Motor neuron (in vitro differentiated cells): ENCODE measurements at regions not wholly inside any gene's neighbourhood (a gene's known extent, or its start where the extent isn't known, plus 50 kb on each side); places are given as distances from the start of the nearest gene placed in this dataset.
"Not testable (repeated sequence)": the region's sequence is repeated elsewhere in the genome, so short reads cannot be mapped to it uniquely, and the experiment has no call there.

Source experiments
- ATAC-seq, 8 experiments: fragments of 200-7000 bp; cut with Tn5 transposase; replicated peaks in 6 of 8; 2 replicates each; pipeline ENCODE4 v1.8.0; 2021; ENCODE audit warnings: mild to moderate bottlenecking in 8 of 8, moderate library complexity in 8 of 8
- H3K27ac ChIP-seq, 2 donors: fragments of 250-450 bp; sonication (Bioruptor Pico); 2 replicates each; pipeline ENCODE4 v1.9.0; 2021; ENCODE audit warnings: antibody characterized with exemption in 2 of 2, mild to moderate bottlenecking in 2 of 2, moderate library complexity in 1 of 2
- H3K4me1 ChIP-seq, 2 donors: fragments of 250-450 bp; sonication (Bioruptor Pico); replicated peaks in 1 of 2; 2 replicates each; pipeline ENCODE4 v1.6.1; 2021; ENCODE audit warnings: antibody characterized with exemption in 2 of 2, mild to moderate bottlenecking in 2 of 2, moderate library complexity in 1 of 2
- H3K4me3 ChIP-seq, 5 donors: fragments of 250-450 bp; sonication (Bioruptor Pico); 2 replicates each; pipeline ENCODE4 v1.9.0; 2021; ENCODE audit warnings: antibody characterized with exemption in 5 of 5, mild to moderate bottlenecking in 5 of 5, moderate library complexity in 4 of 5
- WGBS, 10 experiments: fragments of 450-650 bp; shearing (Covaris generic); methylation state at CpG; one replicate each; pipeline ENCODE4 v1.0.0; 2022; 5-methylcytosine and 5-hydroxymethylcytosine counted together
- in situ Hi-C, 9 experiments: fragments of 400-800 bp; cut with MboI; loops; one replicate each; pipeline ENCODE4 v1.15.0; 2021; ENCODE audit warnings: low sequenced_read_pairs in 9 of 9, low pct_unique_long_range_greater_than_20kb in 2 of 9; ENCODE audit not compliant: unreplicated experiment in 9 of 9

- no peaks in the 10 kb centered on the region for H3K4me1 ChIP-seq
- no peak for ATAC-seq
- H3K4me3 ChIP-seq = no peak overlapping the region
- WGBS, 10 experiments = 29 to 100% (median 62%) methylated on average over 2 to 4 of the region's 4 CpGs
- in situ Hi-C loops = no loop called here
- no peak overlapping the region for H3K27ac ChIP-seq
Measured at GRCh38 chr6:160804639-160805038, 102.6 kb downstream of the PLG start.

- Histone ChIP-seq H3K4me3 (no peak overlapping the region), H3K4me1 (peaks cover 0 to 7% of the 10 kb centered on the region in 2 donors), H3K27ac (no peak overlapping the region)
- 30 to 100% (median 75%) methylated on average over 1 to 2 of the region's 2 CpGs for WGBS, 10 experiments
- no peak for ATAC-seq
- in situ Hi-C loops = no loop called here
Measured at GRCh38 chr6:160808263-160808662, 106.2 kb downstream of the PLG start.

- WGBS, 10 experiments = 21 to 93% (median 85%) methylated on average over 1 to 3 of the region's 3 CpGs; no CpG with 5 or more reads in 2 of the 10 experiments
- in situ Hi-C loops = no loop called here
- ATAC-seq = peak in 1 of 8 experiments; percentile 41
- Histone ChIP-seq H3K4me3 (no peak overlapping the region), H3K4me1 (peaks cover 0 to 7% of the 10 kb centered on the region in 2 donors), H3K27ac (no peak overlapping the region)
Measured at GRCh38 chr6:160810238-160810637, 108.2 kb downstream of the PLG start.

- H3K27ac ChIP-seq = no peak overlapping the region
- peak in 3 of 8 experiments; percentile 11 to 40 (median 28) for ATAC-seq
- in situ Hi-C loops = no loop called here
- 0 to 94% (median 61%) methylated on average over 1 to 2 of the region's 2 CpGs; no CpG with 5 or more reads in 2 of the 10 experiments for WGBS, 10 experiments
- H3K4me3 ChIP-seq = no peak overlapping the region
- H3K4me1 ChIP-seq = peaks cover 0 to 7% of the 10 kb centered on the region in 2 donors
Measured at GRCh38 chr6:160812097-160812496, 110.1 kb downstream of the PLG start.

DNA sequence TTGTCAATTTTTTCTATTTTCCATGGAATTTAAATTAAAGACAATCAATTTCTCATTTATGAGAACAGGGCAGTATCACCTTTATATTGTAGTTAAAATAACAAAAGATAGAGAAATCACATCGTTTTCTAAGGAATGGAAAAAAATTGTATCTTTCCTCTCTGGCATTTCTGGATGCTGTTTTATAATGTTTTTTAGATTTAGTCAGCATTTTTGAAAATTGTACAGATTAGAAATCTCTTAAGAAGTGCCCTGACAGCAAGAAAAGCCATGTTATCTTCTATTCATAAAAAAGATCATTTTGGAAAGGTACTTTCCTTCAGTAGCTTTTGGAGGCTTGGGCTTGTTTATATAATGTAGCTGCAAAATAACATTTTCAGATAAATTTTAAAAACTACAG is 116.9 kb downstream of the PLG start:
- in situ Hi-C loops = no loop called here
- 11 to 100% (median 62%) methylated on average over 1 of the region's 1 CpG; no CpG with 5 or more reads in 1 of the 10 experiments for WGBS, 10 experiments

GRCh38 chr6:160820661-160821060 is 118.6 kb downstream of the PLG start:
- ATAC-seq, in situ Hi-C loops, H3K4me1 ChIP-seq, H3K4me3 ChIP-seq, H3K27ac ChIP-seq: not testable (repeated sequence)
- 57 to 100% (median 94%) methylated on average over 2 to 7 of the region's 8 CpGs; no CpG with 5 or more reads in 1 of the 10 experiments for WGBS, 10 experiments

More for the DNA sequence above, 116.9 kb downstream of the PLG start:
- no peaks in the 10 kb centered on the region for H3K4me1 ChIP-seq
- no peak overlapping the region for H3K4me3 ChIP-seq
- no peak overlapping the region for H3K27ac ChIP-seq
- ATAC-seq = no peak

DNA sequence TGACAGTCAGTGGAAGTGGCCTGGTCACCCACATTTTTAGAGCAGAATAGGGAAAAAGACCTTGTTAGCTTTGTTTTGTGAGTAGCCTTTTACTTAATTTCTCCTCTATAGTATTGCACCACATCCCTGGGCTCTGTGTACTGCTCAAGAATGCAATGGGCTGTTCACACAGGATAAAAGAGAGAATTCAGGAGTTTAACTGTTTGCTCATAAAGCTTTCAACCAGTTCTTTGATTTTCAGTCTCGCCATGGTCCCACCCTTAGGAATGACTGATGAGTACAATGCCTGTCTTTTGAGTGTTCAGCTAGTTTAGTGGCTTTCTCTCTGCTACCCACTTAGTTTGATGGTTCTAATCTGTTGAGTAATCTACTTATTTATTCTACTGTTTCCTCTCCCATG is 129.7 kb downstream of the PLG start:
- 0 to 43% (median 14%) methylated on average over 1 of the region's 1 CpG; no CpG with 5 or more reads in 1 of the 10 experiments for WGBS, 10 experiments
- in situ Hi-C loops = no loop called here
- Histone ChIP-seq H3K4me3 (no peak overlapping the region), H3K27ac (no peak overlapping the region), H3K4me1 (peaks cover 0 to 3% of the 10 kb centered on the region in 2 donors)
- ATAC-seq = peak in 7 of 8 experiments; percentile 40 to 98 (median 81)

DNA sequence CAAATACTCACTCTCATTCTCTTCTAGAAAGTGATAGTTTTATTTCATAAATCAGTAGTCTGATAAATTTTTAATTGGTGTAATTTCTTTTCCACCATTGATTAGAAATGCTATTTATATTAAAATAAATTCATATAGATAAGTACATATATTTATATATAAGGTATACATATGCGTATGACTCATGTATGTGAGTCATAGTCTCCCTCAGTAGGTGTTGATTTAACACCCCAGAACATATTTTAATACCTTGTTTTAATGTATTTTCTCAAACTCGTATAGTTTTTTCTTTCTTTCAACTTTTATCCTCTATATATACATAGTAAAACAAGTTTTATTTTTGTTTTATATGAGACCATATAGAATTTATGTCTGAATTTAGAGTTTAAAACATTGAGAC is 130.4 kb downstream of the PLG start:
- no peak overlapping the region for H3K4me3 ChIP-seq
- ATAC-seq = no peak
- in situ Hi-C loops = no loop called here
- no peak overlapping the region for H3K27ac ChIP-seq
- H3K4me1 ChIP-seq = peaks cover 0 to 3% of the 10 kb centered on the region in 2 donors
- WGBS, 10 experiments = 14 to 100% (median 77%) methylated on average over 1 to 2 of the region's 2 CpGs; no CpG with 5 or more reads in 1 of the 10 experiments

DNA sequence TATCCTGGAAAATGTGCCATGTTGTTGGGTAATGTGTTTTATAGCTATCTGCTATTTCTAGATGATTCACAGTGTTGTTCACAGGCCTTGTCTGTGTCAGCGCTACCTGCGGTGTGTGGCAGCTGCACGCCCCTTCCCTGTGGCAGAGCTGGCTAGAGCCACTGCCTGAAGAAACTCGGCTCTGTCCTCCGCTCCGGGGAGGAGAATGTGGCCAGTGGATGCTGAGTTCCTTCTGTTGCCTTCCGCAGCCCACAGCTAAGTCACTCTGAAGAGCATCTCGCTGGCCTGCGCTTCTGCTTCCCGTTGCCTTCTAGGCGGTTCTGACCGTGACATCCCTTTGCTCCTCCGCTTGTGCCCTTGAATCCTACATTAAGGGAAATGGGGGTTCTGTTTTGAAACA is 135.1 kb downstream of the PLG start:
- ATAC-seq = no peak
- H3K27ac ChIP-seq = no peak overlapping the region

DNA sequence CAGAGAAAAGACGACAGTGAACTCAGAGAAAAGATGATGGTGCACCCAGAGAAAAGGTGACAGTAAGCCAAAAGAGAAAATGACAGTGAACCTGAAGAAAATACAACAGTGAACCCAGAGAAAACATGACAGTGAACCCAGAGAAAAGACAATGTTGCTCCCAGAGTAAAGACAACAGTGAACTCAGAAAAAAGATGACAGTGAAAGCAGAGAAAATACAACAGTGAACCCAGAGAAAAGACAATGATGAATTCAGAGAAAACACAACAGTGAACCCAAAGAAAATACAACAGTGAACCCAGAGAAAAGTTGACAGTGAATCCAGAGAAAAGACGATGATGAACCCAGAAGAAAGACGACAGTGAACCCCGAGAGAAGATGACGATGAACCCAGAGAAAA is 140.5 kb upstream of the MAP3K4 start:
- in situ Hi-C loops = no loop called here
- no peak overlapping the region for H3K27ac ChIP-seq
- H3K4me3 ChIP-seq = no peak overlapping the region
- ATAC-seq = no peak
- 14 to 100% (median 75%) methylated on average over 3 to 5 of the region's 5 CpGs for WGBS, 10 experiments
- no peaks in the 10 kb centered on the region for H3K4me1 ChIP-seq

More for the DNA sequence above, 135.1 kb downstream of the PLG start:
- 60 to 100% (median 77%) methylated on average over 1 to 7 of the region's 13 CpGs; no CpG with 5 or more reads in 3 of the 10 experiments for WGBS, 10 experiments
- no peak overlapping the region for H3K4me3 ChIP-seq
- H3K4me1 ChIP-seq = no peaks in the 10 kb centered on the region
- in situ Hi-C loops = no loop called here

- 20 to 96% (median 82%) methylated on average over 1 to 7 of the region's 7 CpGs for WGBS, 10 experiments
- H3K4me3 ChIP-seq = no peak overlapping the region
- no peak for ATAC-seq
Measured at GRCh38 chr6:160853946-160854345, 137.6 kb upstream of the MAP3K4 start.

GRCh38 chr6:160858886-160859285 is 132.7 kb upstream of the MAP3K4 start:
- ATAC-seq = no peak
- H3K27ac ChIP-seq = no peak overlapping the region
- WGBS, 10 experiments = 27 to 100% (median 80%) methylated on average over 1 to 3 of the region's 3 CpGs; no CpG with 5 or more reads in 3 of the 10 experiments
- in situ Hi-C loops = no loop called here
- no peaks in the 10 kb centered on the region for H3K4me1 ChIP-seq
- H3K4me3 ChIP-seq = no peak overlapping the region

More at GRCh38 chr6:160853946-160854345, 137.6 kb upstream of the MAP3K4 start:
- in situ Hi-C loops = no loop called here
- Histone ChIP-seq H3K27ac (no peak overlapping the region), H3K4me1 (no peaks in the 10 kb centered on the region)

- ATAC-seq = peak in 3 of 8 experiments; percentile 29 to 80 (median 47)
- Histone ChIP-seq H3K4me1 (no peaks in the 10 kb centered on the region), H3K27ac (no peak overlapping the region), H3K4me3 (no peak overlapping the region)
- in situ Hi-C loops = no loop called here
- 0 to 100% (median 75%) methylated on average over 1 to 9 of the region's 9 CpGs for WGBS, 10 experiments
Measured at GRCh38 chr6:160859822-160860221, 131.7 kb upstream of the MAP3K4 start.

DNA sequence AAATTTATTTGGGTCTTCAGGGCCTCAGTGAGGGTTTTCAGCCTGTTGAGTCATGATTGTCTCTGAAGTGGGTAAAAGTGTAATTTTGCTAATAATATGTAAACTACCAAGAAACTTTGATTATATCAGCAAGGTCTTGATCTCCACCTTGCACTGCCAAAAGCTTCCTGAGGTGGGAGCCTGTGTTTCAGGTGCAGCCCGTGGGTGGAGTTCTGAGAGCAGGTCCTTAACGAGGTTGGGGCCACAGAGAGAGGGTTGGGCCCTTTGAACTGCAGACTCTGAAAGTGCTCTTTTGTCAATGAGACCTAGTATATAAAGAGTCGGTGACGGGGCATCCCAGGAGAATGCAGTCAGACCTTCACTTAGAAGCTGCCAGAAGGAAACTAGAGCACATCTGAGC is 129.7 kb upstream of the MAP3K4 start:
- in situ Hi-C loops = no loop called here
- no peak overlapping the region for H3K4me3 ChIP-seq
- whole genome bisulfite sequencing, 10 experiments = 43% methylated on average over 1 of the region's 4 CpGs; no CpG with 5 or more reads in 9 of the 10 experiments
- H3K4me1 ChIP-seq = no peaks in the 10 kb centered on the region
- no peak for ATAC-seq
- no peak overlapping the region for H3K27ac ChIP-seq
